ENCODE measurements at regions not wholly inside any gene's neighbourhood (a gene's known extent, or its start where the extent isn't known, plus 50 kb on each side); places are given as distances from the start of the nearest gene placed in this dataset.

GRCh38 chr7:35555386-35555785 lies 139.5 kb downstream of the HERPUD2 start:
- no peak for TF ChIP-seq CTCF (IDR thresholded peaks at IDR 0.05)
- no peak for TF ChIP-seq EZH2 (IDR thresholded peaks at IDR 0.05)

Measured in neural progenitor cell (in vitro differentiated cells).